ENCODE measurements at regions not wholly inside any gene's neighbourhood (a gene's known extent, or its start where the extent isn't known, plus 50 kb on each side); places are given as distances from the start of the nearest gene placed in this dataset.

GRCh38 chr3:168295027-168295426, 199.3 kb upstream of the GOLIM4 start:
- ChIA-PET POLR2A (no interaction called here), CTCF (ENCODE audit: low intra/inter-chr PET ratio, low total read pairs) (no interaction called here)
- FAIRE-seq (no peak), DNase-seq (ENCODE audit: low spot score) (no peak), ATAC-seq (no peak)
- Histone ChIP-seq H3K9ac (ENCODE audit: insufficient read depth, low read depth, low read length) (no peak overlapping the region), H2AFZ (ENCODE audit: low read length) (no peak overlapping the region), H3K4me3 (replicated peaks in 1 of 3; ENCODE audit: insufficient read depth in 1 of 3, low read depth in 2 of 3, low read length in 3 of 3) (no peak overlapping the region), H3K36me3 (replicated peaks in 1 of 2; ENCODE audit: control insufficient read depth in 1 of 2, insufficient read depth in 2 of 2, low read length in 2 of 2) (no peaks in the 10 kb centered on the region), H3K79me2 (ENCODE audit: insufficient read depth, low read length) (no peaks in the 10 kb centered on the region), H3K4me1 (ENCODE audit: insufficient read depth, low read length) (no peaks in the 10 kb centered on the region), H4K20me1 (ENCODE audit: insufficient read depth, low read length) (no peaks in the 10 kb centered on the region), H3K4me2 (ENCODE audit: low read depth, low read length) (no peak overlapping the region), H3K27me3 (ENCODE audit: control insufficient read depth in 1 of 2, insufficient read depth in 2 of 2, low read length in 2 of 2) (no peaks in the 10 kb centered on the region), H3K9me3 (ENCODE audit: low read length) (no peaks in the 10 kb centered on the region), H3K27ac (ENCODE audit: extremely low read length, insufficient read depth, low read length) (no peak overlapping the region)
- intact Hi-C loops (cut with micrococcal nuclease; ENCODE audit: unreplicated experiment) (no loop called here), in situ Hi-C loops (cut with HindIII; ENCODE audit: extremely low pct_ligation_motif_present, low pct_unique_long_range_greater_than_20kb) (no loop called here)
- no TSS peak for BruUV-seq (replicated peaks)
- TF ChIP-seq ZNF564 (CRISPR knock-in tag; IDR thresholded peaks at IDR 0.05), result no peak
- no peak for TF ChIP-seq PITX1 (CRISPR knock-in tag; IDR thresholded peaks at IDR 0.05)
- TF ChIP-seq ZNF766 (CRISPR knock-in tag; IDR thresholded peaks at IDR 0.05; ENCODE audit: borderline replicate concordance), result no peak
- TF ChIP-seq ZNF275 (CRISPR knock-in tag; IDR thresholded peaks at IDR 0.05; ENCODE audit: borderline replicate concordance), result no peak
- TF ChIP-seq TCF7L2 (IDR thresholded peaks at IDR 0.05; ENCODE audit: low read depth, low read length), result no peak
- TF ChIP-seq MXD1 (CRISPR knock-in tag; IDR thresholded peaks at IDR 0.05), result no peak
- no peak for TF ChIP-seq ETV6 (CRISPR knock-in tag; conservative IDR thresholded peaks at IDR 0.05)
- no peak for TF ChIP-seq RNF219 (CRISPR knock-in tag; IDR thresholded peaks at IDR 0.05)
- no peak for TF ChIP-seq ZNF580 (CRISPR knock-in tag; IDR thresholded peaks at IDR 0.05; ENCODE audit: borderline replicate concordance, low read depth)
- no peak for TF ChIP-seq ELF4 (CRISPR knock-in tag; IDR thresholded peaks at IDR 0.05; ENCODE audit: borderline replicate concordance)
- no peak for TF ChIP-seq E2F1 (CRISPR knock-in tag; IDR thresholded peaks at IDR 0.05)
- no peak for TF ChIP-seq ZFYVE20 (CRISPR knock-in tag; IDR thresholded peaks at IDR 0.05; ENCODE audit: borderline replicate concordance, low read depth)
- TF ChIP-seq SCMH1 (CRISPR knock-in tag; IDR thresholded peaks at IDR 0.05; ENCODE audit: borderline replicate concordance), result no peak
- 0% methylated on average over 1 of the region's 1 CpG for WGBS (ENCODE audit: low lambda C conversion rate)
